ENCODE measurements at regions not wholly inside any gene's neighbourhood (a gene's known extent, or its start where the extent isn't known, plus 50 kb on each side); places are given as distances from the start of the nearest gene placed in this dataset.

GRCh38 chr4:10765386-10765785, 80.8 kb upstream of the CLNK start:
- TF ChIP-seq RCOR1 (IDR thresholded peaks at IDR 0.05; ENCODE audit: insufficient replicate concordance, low read length) (no peak), POLR2A (IDR thresholded peaks at IDR 0.05; ENCODE audit: low read depth, low read length) (no peak), NFE2L2 (IDR thresholded peaks at IDR 0.05; ENCODE audit: low read depth, low read length) (no peak), ELK1 (IDR thresholded peaks at IDR 0.05; ENCODE audit: borderline replicate concordance, low read depth, low read length) (no peak), RFX5 (IDR thresholded peaks at IDR 0.05; ENCODE audit: low read depth, low read length) (no peak), CHD1 (IDR thresholded peaks at IDR 0.05; ENCODE audit: low read depth, low read length) (no peak), CTCF (conservative IDR thresholded peaks at IDR 0.05; ENCODE audit: low read depth, low read length) (no peak), MXI1 (IDR thresholded peaks at IDR 0.05; ENCODE audit: borderline replicate concordance, low read depth, low read length) (no peak), RAD21 (IDR thresholded peaks at IDR 0.05; ENCODE audit: low read length) (no peak), USF2 (IDR thresholded peaks at IDR 0.05; ENCODE audit: low read depth, low read length) (no peak), MAFK (IDR thresholded peaks at IDR 0.05; ENCODE audit: low read depth, low read length) (no peak), CEBPB (IDR thresholded peaks at IDR 0.05; ENCODE audit: low read depth, low read length) (no peak), MAZ (IDR thresholded peaks at IDR 0.05; ENCODE audit: borderline replicate concordance, low read depth, low read length) (no peak), BHLHE40 (IDR thresholded peaks at IDR 0.05; ENCODE audit: low read depth, low read length) (no peak), SMC3 (IDR thresholded peaks at IDR 0.05; ENCODE audit: low read depth, low read length) (no peak), FOS (IDR thresholded peaks at IDR 0.05; ENCODE audit: low read depth, low read length) (no peak)
- Histone ChIP-seq H4K8ac (ENCODE audit: low read depth in 2 of 2, low read length in 2 of 2) (no peak overlapping the region), H3K9me3 (ENCODE audit: control insufficient read depth, insufficient read depth, low read length) (no peaks in the 10 kb centered on the region), H2BK15ac (ENCODE audit: low read depth, low read length) (no peak overlapping the region), H4K5ac (ENCODE audit: low read depth, low read length) (no peak overlapping the region), H3K4me1 (ENCODE audit: control insufficient read depth, insufficient read depth, low read length) (peaks cover 3% of the 10 kb centered on the region), H2BK20ac (ENCODE audit: low read depth, low read length) (no peak overlapping the region), H3K9ac (ENCODE audit: low read depth, low read length) (no peak overlapping the region), H3K27me3 (ENCODE audit: control insufficient read depth, insufficient read depth, low read length) (no peaks in the 10 kb centered on the region), H3K23ac (ENCODE audit: low read depth, low read length) (no peak overlapping the region), H3K18ac (ENCODE audit: low read depth, low read length) (no peak overlapping the region), H2AK9ac (replicated peaks; ENCODE audit: low read depth, low read length, poor library complexity) (no peak overlapping the region), H2AFZ (replicated peaks; ENCODE audit: low read length, poor library complexity) (no peak overlapping the region), H2BK120ac (ENCODE audit: low read depth, low read length) (no peak overlapping the region), H3K56ac (ENCODE audit: extremely low read depth, insufficient read depth, low read length) (no peak overlapping the region), H4K20me1 (ENCODE audit: insufficient read depth, low read length) (no peaks in the 10 kb centered on the region; the same call in 1 of the 2 replicates), H3K36me3 (ENCODE audit: control insufficient read depth, insufficient read depth, low read length) (no peaks in the 10 kb centered on the region), H3K4me3 (ENCODE audit: insufficient read depth, low read depth, low read length) (no peak overlapping the region), H4K91ac (ENCODE audit: insufficient read depth, low read depth, low read length) (no peak overlapping the region), H3K27ac (ENCODE audit: insufficient read depth, low read length) (no peak overlapping the region), H3K79me1 (ENCODE audit: low read depth in 1 of 2, low read length in 2 of 2) (no peaks in the 10 kb centered on the region), H3K4ac (ENCODE audit: low read depth, low read length) (no peak overlapping the region), H2AK5ac (ENCODE audit: low read depth, low read length) (no peak overlapping the region), H3K14ac (replicated peaks; ENCODE audit: low read depth, low read length) (no peak overlapping the region), H2BK5ac (ENCODE audit: low read depth, low read length, poor library complexity, severe bottlenecking) (no peak overlapping the region), H3K4me2 (ENCODE audit: low read depth, low read length) (no peak overlapping the region), H3K9me1 (ENCODE audit: insufficient read depth, low read length) (no peaks in the 10 kb centered on the region)
- in situ Hi-C loops (cut with MboI; ENCODE audit: low sequenced_read_pairs), result no loop called here
- WGBS, 2 experiments (ENCODE audit: extremely low coverage in 2 of 2, insufficient read length in 1 of 2), result no CpG with 5 or more reads among the region's 3 CpGs
- no TSS peak for BruUV-seq (replicated peaks)
- ATAC-seq (ENCODE audit: low read depth), result no peak
- intact Hi-C loops (cut with micrococcal nuclease), result no loop called here
- DNase-seq, result no peak
- ChIA-PET CTCF (no interaction called here), POLR2A (ENCODE audit: unreplicated experiment) (no interaction called here)
- dilution Hi-C loops (cut with HindIII; ENCODE audit: low sequenced_read_pairs, unreplicated experiment), result no loop called here

All from IMR-90 (cell line).